GM23338 (cell line): ENCODE measurements at regions not wholly inside any gene's neighbourhood (a gene's known extent, or its start where the extent isn't known, plus 50 kb on each side); places are given as distances from the start of the nearest gene placed in this dataset.

Experiments used
- CREB1 ChIP-seq: fragments of 250-450 bp; sonication (Bioruptor Pico); IDR thresholded peaks from 2 replicates; pipeline ENCODE4 v1.5.0; 2020; ENCODE audit warnings: low read depth, mild to moderate bottlenecking, moderate library complexity
- CTCF ChIP-seq, 2 experiments: fragments of 200-600 bp in 1 of 2; sonication (generic) in 1 of 2; conservative IDR thresholded peaks; 2 replicates each; pipeline versions ENCODE4 v1.5.1 to v1.6.1; 2016 to 2017; ENCODE audit warnings: antibody characterized with exemption in 2 of 2, low read depth in 2 of 2, mild to moderate bottlenecking in 2 of 2, moderate library complexity in 1 of 2
- ETS1 ChIP-seq: IDR thresholded peaks from 2 replicates; pipeline ENCODE4 v1.6.1; 2016; ENCODE audit warnings: antibody characterized with exemption
- EZH2 ChIP-seq: fragments of 200-600 bp; sonication (generic); IDR thresholded peaks from one replicate; pipeline ENCODE4 v1.8.0; 2017; ENCODE audit warnings: antibody characterized with exemption, mild to moderate bottlenecking, low read depth; ENCODE audit not compliant: unreplicated experiment
- EZH2phosphoT487 ChIP-seq: fragments of 200-600 bp; sonication (generic); IDR thresholded peaks from one replicate; pipeline ENCODE4 v1.8.1; 2018; ENCODE audit warnings: antibody characterized with exemption; ENCODE audit not compliant: unreplicated experiment
- JUNB ChIP-seq: IDR thresholded peaks from one replicate; pipeline ENCODE4 v1.6.1; 2016; ENCODE audit warnings: antibody characterized with exemption; ENCODE audit not compliant: unreplicated experiment
- NANOG ChIP-seq: IDR thresholded peaks from 2 replicates; pipeline ENCODE4 v1.6.1; 2016; ENCODE audit warnings: antibody characterized with exemption, borderline replicate concordance
- POLR2AphosphoS5 ChIP-seq: IDR thresholded peaks from 2 replicates; pipeline ENCODE4 v1.6.1; 2016; ENCODE audit warnings: antibody characterized with exemption, low read depth
- REST ChIP-seq: IDR thresholded peaks from one replicate; pipeline ENCODE4 v1.6.1; 2018; ENCODE audit warnings: antibody characterized with exemption; ENCODE audit not compliant: unreplicated experiment
- STAT1 ChIP-seq: IDR thresholded peaks from one replicate; pipeline ENCODE4 v1.6.1; 2016; ENCODE audit warnings: antibody characterized with exemption; ENCODE audit not compliant: unreplicated experiment
- ZNF114 ChIP-seq: fragments of 250-450 bp; sonication (Bioruptor Pico); IDR thresholded peaks from 2 replicates; pipeline ENCODE4 v1.5.0; 2020; ENCODE audit warnings: mild to moderate bottlenecking, moderate library complexity
- ZNF331 ChIP-seq: fragments of 250-450 bp; sonication (Bioruptor Pico); IDR thresholded peaks from 2 replicates; pipeline ENCODE4 v1.5.0; 2020; ENCODE audit warnings: low read depth, mild to moderate bottlenecking, moderate library complexity
- ZNF462 ChIP-seq: fragments of 250-450 bp; sonication (Bioruptor Pico); IDR thresholded peaks from 2 replicates; pipeline ENCODE4 v1.5.0; 2020; ENCODE audit warnings: mild to moderate bottlenecking, moderate library complexity

GRCh38 chr4:126838941-126839679, 793.6 kb upstream of the INTU start:
- TF ChIP-seq CTCF (conservative IDR thresholded peaks at IDR 0.05; ENCODE audit: low read depth in 2 of 2) (no peak), NANOG (no peak), JUNB (no peak), POLR2AphosphoS5 (no peak), ZNF331 (CRISPR knock-in tag) (no peak), EZH2 (no peak), ETS1 (no peak), REST (no peak), EZH2phosphoT487 (no peak), CREB1 (no peak), ZNF114 (CRISPR knock-in tag) (no peak), STAT1 (no peak), ZNF462 (no peak)
